ENCODE measurements at regions not wholly inside any gene's neighbourhood (a gene's known extent, or its start where the extent isn't known, plus 50 kb on each side); places are given as distances from the start of the nearest gene placed in this dataset.

DNA sequence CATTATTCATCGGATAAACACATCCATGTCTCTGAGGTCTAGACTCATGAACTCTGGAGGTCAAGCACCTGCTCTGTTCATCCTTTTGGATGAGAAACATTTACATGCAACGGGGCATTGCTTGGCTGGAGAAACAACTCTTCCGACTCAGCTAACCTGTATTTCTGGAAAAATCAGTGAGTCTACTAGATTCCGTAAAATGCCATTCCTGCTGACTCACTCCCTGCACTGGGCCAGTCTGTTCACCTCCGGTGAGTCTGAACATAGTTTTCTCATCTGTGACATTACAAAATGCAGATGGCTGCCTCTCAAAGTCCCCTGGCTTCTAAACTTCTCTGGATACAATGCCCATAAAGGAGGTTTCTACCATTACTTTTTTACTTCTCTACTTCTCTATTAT is 185.7 kb upstream of the HS3ST1 start:
- TF ChIP-seq GATAD2B (IDR thresholded peaks at IDR 0.05; ENCODE audit: borderline replicate concordance) (no peak), MYC (IDR thresholded peaks at IDR 0.05; ENCODE audit: low read depth, low read length) (no peak), MYC (CRISPR knock-in tag; IDR thresholded peaks at IDR 0.05; ENCODE audit: borderline replicate concordance, low read depth) (no peak), BACH1 (tag; IDR thresholded peaks at IDR 0.05) (no peak), ZNF586 (CRISPR knock-in tag; conservative IDR thresholded peaks at IDR 0.05) (no peak)
- TF ChIP-seq, protein P1, sequence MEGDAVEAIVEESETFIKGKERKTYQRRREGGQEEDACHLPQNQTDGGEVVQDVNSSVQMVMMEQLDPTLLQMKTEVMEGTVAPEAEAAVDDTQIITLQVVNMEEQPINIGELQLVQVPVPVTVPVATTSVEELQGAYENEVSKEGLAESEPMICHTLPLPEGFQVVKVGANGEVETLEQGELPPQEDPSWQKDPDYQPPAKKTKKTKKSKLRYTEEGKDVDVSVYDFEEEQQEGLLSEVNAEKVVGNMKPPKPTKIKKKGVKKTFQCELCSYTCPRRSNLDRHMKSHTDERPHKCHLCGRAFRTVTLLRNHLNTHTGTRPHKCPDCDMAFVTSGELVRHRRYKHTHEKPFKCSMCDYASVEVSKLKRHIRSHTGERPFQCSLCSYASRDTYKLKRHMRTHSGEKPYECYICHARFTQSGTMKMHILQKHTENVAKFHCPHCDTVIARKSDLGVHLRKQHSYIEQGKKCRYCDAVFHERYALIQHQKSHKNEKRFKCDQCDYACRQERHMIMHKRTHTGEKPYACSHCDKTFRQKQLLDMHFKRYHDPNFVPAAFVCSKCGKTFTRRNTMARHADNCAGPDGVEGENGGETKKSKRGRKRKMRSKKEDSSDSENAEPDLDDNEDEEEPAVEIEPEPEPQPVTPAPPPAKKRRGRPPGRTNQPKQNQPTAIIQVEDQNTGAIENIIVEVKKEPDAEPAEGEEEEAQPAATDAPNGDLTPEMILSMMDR (IDR thresholded peaks at IDR 0.05 in 2 of 3, conservative IDR thresholded peaks at IDR 0.05 in 1 of 3; ENCODE audit: insufficient read depth in 2 of 3, low read depth in 1 of 3, low read length in 3 of 3), result no peak

All from K562 (cell line).